Subcutaneous abdominal adipose tissue (tissue), 5 donors: ENCODE measurements at regions not wholly inside any gene's neighbourhood (a gene's known extent, or its start where the extent isn't known, plus 50 kb on each side); places are given as distances from the start of the nearest gene placed in this dataset.

ENCODE experiments used
- H3K27ac ChIP-seq: one replicate; pipeline ENCODE4 v1.7.0; 2013; ENCODE audit warnings: low read depth, mild to moderate bottlenecking, inconsistent platforms, low read length, moderate library complexity
- H3K27me3 ChIP-seq, 5 donors: one replicate each; pipeline ENCODE4 v1.7.0; 2013; ENCODE audit warnings: low read length in 5 of 5, inconsistent platforms in 1 of 5; ENCODE audit not compliant: control insufficient read depth in 5 of 5, insufficient read depth in 4 of 5
- H3K36me3 ChIP-seq, 5 donors: one replicate each; pipeline ENCODE4 v1.7.0; 2013; ENCODE audit warnings: low read length in 5 of 5; ENCODE audit not compliant: control insufficient read depth in 5 of 5, insufficient read depth in 5 of 5
- H3K4me1 ChIP-seq, 5 donors: one replicate each; pipeline ENCODE4 v1.7.0; 2013; ENCODE audit warnings: low read length in 5 of 5, mild to moderate bottlenecking in 3 of 5, moderate library complexity in 1 of 5; ENCODE audit not compliant: control insufficient read depth in 5 of 5, insufficient read depth in 5 of 5
- H3K4me3 ChIP-seq, 5 donors: one replicate each; pipeline ENCODE4 v1.7.0; 2013; ENCODE audit warnings: low read length in 5 of 5, low read depth in 1 of 5
- H3K9ac ChIP-seq, 5 donors: one replicate each; pipeline ENCODE4 v1.7.0; 2013; ENCODE audit warnings: low read length in 5 of 5, mild to moderate bottlenecking in 4 of 5, moderate library complexity in 3 of 5
- H3K9me3 ChIP-seq, 5 donors: one replicate each; pipeline ENCODE4 v1.7.0; 2013; ENCODE audit warnings: low read length in 5 of 5; ENCODE audit not compliant: control insufficient read depth in 5 of 5
- donor health status: healthy.
- donor health status: healthy.
- donor health status: healthy.
- donor health status: healthy.
- donor health status: healthy.

DNA sequence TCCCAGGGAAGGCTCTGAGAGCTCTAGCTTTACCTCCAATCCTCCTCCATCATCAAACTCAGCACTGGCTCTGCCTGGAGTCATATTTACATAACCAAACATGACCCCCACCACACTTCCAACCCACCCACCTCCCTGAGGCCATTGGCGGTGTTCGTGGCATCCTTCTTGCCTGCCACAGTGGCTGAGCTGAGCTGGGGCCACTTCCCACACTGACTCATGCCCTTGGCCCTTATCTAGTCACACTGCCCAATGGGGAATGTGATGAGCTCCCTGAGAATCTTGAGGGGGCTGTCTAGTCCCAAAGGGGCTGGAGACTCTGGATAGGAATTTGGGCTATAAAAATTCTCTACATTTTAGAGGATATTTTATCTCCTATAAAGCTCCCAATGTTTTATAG lies 230.9 kb upstream of the IRF2BP2 start:
- H3K4me1 ChIP-seq, result peaks cover 0 to 45% (median 38%) of the 10 kb centered on the region in 5 donors
- H3K36me3 ChIP-seq, result no peaks in the 10 kb centered on the region
- H3K27ac ChIP-seq, result no peak overlapping the region
- H3K9ac ChIP-seq, result no peak overlapping the region
- no peaks in the 10 kb centered on the region for H3K9me3 ChIP-seq
- no peak overlapping the region for H3K4me3 ChIP-seq
- no peaks in the 10 kb centered on the region for H3K27me3 ChIP-seq

DNA sequence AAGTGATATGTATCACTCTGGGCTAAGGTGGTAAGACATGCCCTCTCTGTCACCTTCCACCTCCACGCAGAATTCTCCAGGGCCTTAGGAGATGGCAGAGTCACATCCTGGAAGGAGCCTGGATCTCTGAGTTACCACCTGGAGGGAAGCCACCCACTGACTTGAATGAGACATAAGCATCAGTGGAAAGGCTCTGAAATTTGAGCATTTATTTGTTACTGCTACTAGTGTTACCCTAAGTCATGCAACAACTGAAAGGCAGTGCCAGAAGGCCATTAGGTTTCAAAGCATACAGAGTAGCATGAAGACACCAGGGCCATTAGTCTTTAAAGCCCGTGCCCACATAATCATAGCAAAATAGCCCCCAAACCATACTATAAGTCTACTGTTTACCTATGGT lies 230.3 kb upstream of the IRF2BP2 start:
- Histone ChIP-seq H3K27me3 (no peaks in the 10 kb centered on the region), H3K4me1 (peaks cover 0 to 45% (median 39%) of the 10 kb centered on the region in 5 donors), H3K4me3 (no peak overlapping the region), H3K9me3 (no peaks in the 10 kb centered on the region), H3K9ac (no peak overlapping the region), H3K36me3 (no peaks in the 10 kb centered on the region), H3K27ac (no peak overlapping the region)

DNA sequence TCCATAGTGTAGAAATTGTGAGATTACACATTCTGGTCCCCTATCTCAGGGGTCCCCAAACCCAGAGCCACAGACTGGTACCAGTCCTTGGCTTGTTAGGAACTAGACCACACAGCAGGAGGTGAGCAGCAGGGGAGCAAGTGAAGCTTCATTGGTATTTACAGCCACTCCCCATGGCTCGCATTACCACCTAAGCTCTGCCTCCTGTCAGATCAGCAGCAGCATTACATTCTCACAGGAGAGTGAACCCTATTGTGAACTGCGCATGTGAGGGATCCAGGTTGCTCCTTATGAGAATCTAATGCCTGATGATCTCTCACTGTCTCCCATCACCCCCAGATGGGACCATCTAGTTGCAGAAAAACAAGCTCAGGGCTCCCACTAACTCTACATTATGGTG lies 229.7 kb upstream of the IRF2BP2 start:
- Histone ChIP-seq H3K27ac (no peak overlapping the region), H3K36me3 (no peaks in the 10 kb centered on the region), H3K4me1 (peaks cover 0 to 40% (median 33%) of the 10 kb centered on the region in 5 donors)

DNA sequence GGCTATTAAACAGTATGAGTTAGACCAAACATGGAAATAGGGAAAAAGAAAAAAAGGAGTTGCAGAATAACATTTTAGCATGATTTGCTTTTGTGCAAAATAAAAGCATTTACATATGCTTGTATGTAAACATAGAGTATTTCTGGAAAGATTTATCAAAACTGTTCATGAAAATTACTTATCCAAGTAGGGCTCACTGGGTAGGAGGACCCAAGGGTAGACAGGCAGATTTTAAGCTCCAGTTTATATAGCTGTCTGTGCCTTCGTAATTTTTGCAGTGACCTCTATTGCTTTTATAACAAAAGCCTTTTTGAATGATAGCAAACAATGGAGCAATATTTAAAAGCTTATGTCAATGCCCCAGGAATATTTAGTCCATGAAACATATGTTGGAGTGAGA lies 228.8 kb upstream of the IRF2BP2 start:
- Histone ChIP-seq H3K4me3 (no peak overlapping the region), H3K4me1 (peaks cover 0 to 31% (median 25%) of the 10 kb centered on the region in 5 donors), H3K9ac (no peak overlapping the region), H3K36me3 (no peaks in the 10 kb centered on the region), H3K27ac (no peak overlapping the region), H3K27me3 (no peaks in the 10 kb centered on the region), H3K9me3 (no peaks in the 10 kb centered on the region)

More for the DNA sequence above, 229.7 kb upstream of the IRF2BP2 start:
- Histone ChIP-seq H3K9me3 (no peaks in the 10 kb centered on the region), H3K4me3 (no peak overlapping the region), H3K27me3 (no peaks in the 10 kb centered on the region), H3K9ac (no peak overlapping the region)

DNA sequence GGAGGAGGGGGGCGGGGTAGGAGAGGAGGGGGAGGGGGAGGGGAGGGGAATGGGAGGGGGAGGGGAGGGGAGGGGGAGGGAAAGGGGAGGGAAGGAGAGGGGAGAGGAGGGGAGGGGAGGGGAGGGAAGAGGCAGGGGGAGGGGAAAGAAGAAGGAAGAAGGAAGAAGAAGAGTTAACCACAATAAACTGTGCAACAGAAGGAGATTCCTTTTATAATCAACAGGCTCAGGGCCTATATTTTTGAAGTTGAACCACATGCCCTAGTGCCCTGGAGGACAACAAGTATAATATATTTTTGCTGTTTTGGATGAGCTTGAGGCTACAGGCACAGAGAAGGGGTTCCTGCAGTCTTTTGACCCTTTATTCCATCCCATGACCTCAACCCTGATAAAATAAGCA lies 228.2 kb upstream of the IRF2BP2 start:
- no peak overlapping the region for H3K9ac ChIP-seq
- H3K27ac ChIP-seq, result no peak overlapping the region
- no peaks in the 10 kb centered on the region for H3K27me3 ChIP-seq
- no peaks in the 10 kb centered on the region for H3K9me3 ChIP-seq
- H3K36me3 ChIP-seq, result no peaks in the 10 kb centered on the region
- no peak overlapping the region for H3K4me3 ChIP-seq
- peaks cover 0 to 25% (median 20%) of the 10 kb centered on the region in 5 donors for H3K4me1 ChIP-seq

DNA sequence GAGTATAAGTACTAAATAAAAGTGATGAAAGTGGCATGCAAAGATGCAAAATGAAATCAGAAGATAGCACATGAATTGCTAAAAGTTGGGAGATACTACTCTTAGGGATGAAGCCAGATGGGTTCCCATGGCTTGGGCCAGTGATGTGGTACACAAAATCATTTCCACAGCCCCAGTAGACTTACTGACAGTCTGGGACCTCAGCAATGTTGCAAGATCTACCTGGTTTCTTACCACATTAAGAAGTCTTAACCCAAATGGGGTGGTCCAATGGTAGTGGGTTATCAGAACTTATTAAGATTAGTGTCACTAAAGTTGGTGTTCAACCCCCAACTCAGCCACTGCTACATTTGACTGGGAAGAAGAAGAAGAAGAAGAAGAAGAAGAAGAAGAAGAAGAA lies 227.7 kb upstream of the IRF2BP2 start:
- Histone ChIP-seq H3K4me3 (no peak overlapping the region), H3K4me1 (peaks cover 0 to 21% (median 16%) of the 10 kb centered on the region in 5 donors)

DNA sequence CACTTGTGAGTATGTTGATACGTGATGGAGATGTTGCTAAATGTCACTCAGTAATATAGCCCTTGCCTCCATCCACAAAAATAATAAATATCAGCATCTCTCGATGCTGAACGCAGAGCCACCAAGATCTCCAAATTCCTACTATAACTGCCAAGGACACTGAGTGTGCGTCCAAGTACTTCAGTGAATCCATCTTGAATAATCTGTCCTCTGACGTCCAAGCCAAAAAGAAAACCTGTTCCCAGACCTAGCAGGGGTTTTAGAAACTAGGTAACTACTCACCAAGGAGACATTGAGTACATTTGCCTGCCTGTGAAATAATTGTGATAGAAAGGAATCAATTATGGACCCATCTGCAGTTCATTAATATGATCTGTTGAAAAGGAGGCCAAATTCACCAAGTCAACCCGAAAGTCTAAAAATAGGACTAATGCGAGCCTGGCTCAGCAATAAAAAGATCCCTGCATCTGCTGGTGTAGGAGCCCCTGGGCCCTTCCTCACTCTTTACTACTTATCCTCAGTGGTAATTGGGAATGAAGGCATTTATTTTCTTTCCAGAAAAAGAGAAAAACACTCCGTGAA lies 226.9 kb upstream of the IRF2BP2 start:
- H3K4me3 ChIP-seq, result no peak overlapping the region
- H3K4me1 ChIP-seq, result peaks cover 0 to 16% (median 11%) of the 10 kb centered on the region in 5 donors
- no peak overlapping the region for H3K27ac ChIP-seq
- H3K9ac ChIP-seq, result no peak overlapping the region
- H3K9me3 ChIP-seq, result no peaks in the 10 kb centered on the region
- no peaks in the 10 kb centered on the region for H3K27me3 ChIP-seq
- H3K36me3 ChIP-seq, result no peaks in the 10 kb centered on the region

More for the DNA sequence above, 227.7 kb upstream of the IRF2BP2 start:
- no peaks in the 10 kb centered on the region for H3K27me3 ChIP-seq
- no peaks in the 10 kb centered on the region for H3K9me3 ChIP-seq
- H3K9ac ChIP-seq, result no peak overlapping the region
- H3K36me3 ChIP-seq, result no peaks in the 10 kb centered on the region
- H3K27ac ChIP-seq, result no peak overlapping the region

DNA sequence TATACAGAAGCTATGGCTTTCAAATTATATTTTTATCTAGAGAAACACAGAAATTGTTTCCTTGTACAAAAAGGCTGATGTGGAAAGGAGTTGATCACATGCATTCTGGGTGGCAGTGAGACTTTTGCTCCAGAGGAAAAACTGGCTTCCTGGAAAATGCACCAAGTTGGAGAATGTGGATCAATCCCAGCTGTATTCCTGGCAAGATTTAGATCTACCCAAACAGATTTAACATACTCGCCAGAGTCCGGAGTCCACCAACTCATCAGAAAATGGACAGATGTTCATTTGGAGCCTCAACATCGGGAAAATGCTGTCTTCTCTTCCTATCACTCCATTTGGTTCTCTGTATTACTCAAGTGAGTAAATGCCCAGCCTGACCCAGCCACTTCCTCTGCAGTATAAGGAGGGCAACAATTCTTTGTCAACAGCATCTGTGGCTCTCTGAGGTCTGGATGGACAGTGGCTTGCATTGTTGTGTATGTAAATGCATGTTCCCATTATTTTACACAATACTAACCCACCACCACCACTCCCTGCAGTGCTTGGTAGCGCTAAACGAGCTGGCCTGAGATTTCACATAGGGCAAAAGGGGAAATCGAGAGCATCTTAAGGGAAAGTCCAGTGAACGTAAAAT lies 226.2 kb upstream of the IRF2BP2 start:
- Histone ChIP-seq H3K9me3 (no peaks in the 10 kb centered on the region), H3K4me3 (no peak overlapping the region), H3K4me1 (peaks cover 0 to 16% (median 11%) of the 10 kb centered on the region in 5 donors), H3K27me3 (no peaks in the 10 kb centered on the region), H3K27ac (no peak overlapping the region), H3K36me3 (no peaks in the 10 kb centered on the region), H3K9ac (peak overlapping the region in 1 of 5 donors; percentile 24)

DNA sequence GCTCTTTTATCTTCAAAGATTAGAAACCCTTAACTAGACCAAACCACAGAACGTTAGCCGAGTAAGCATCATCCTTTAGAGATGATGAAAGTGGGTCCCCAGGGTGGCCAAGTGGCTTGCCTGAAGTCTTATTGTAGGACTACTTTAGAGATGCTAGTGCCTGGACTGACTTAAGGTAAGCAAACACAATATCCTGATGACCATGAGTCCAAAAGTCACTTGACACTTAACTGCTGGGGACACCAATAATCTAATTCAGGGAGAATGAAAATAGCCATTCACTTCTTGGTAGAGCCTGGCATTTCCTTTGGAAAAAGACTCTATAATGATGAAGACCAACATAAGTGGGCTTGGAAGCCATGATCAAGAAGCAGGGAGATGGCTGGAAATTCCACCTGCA lies 225.3 kb upstream of the IRF2BP2 start:
- Histone ChIP-seq H3K27ac (no peak overlapping the region), H3K4me1 (peaks cover 0 to 16% (median 11%) of the 10 kb centered on the region in 5 donors), H3K27me3 (no peaks in the 10 kb centered on the region), H3K4me3 (no peak overlapping the region), H3K9me3 (no peaks in the 10 kb centered on the region), H3K9ac (no peak overlapping the region), H3K36me3 (no peaks in the 10 kb centered on the region)

DNA sequence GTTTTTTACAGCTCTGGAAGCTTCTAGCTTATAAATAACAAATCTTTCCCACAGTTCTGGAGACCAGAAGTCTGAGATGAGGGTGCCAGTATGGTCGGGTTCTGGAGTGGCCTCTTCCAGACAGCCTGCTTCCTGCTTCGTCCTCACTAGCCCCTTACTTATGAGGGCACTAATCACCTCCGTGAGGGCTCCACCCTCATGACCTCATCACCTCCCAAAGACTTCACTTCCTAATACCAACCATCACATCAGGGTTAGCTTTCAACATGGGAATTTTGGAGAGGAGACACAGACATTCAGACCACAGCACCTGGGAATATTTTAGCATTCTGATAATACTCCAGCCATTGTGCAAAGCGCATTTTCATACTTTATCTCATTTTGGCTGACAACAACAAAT lies 223.7 kb upstream of the IRF2BP2 start:
- peaks cover 0 to 16% (median 11%) of the 10 kb centered on the region in 5 donors for H3K4me1 ChIP-seq
- no peak overlapping the region for H3K4me3 ChIP-seq
- H3K9me3 ChIP-seq, result no peaks in the 10 kb centered on the region
- H3K9ac ChIP-seq, result no peak overlapping the region
- no peak overlapping the region for H3K27ac ChIP-seq
- H3K27me3 ChIP-seq, result no peaks in the 10 kb centered on the region
- H3K36me3 ChIP-seq, result no peaks in the 10 kb centered on the region
